GM19438 (cell line): ENCODE measurements at regions not wholly inside any gene's neighbourhood (a gene's known extent, or its start where the extent isn't known, plus 50 kb on each side); places are given as distances from the start of the nearest gene placed in this dataset.

Source experiments
- ATAC-seq: cut with Tn5 transposase; IDR thresholded peaks from one replicate; pipeline ENCODE4 v1.9.1; 2021; ENCODE audit warnings: low read depth; ENCODE audit not compliant: unreplicated experiment

DNA sequence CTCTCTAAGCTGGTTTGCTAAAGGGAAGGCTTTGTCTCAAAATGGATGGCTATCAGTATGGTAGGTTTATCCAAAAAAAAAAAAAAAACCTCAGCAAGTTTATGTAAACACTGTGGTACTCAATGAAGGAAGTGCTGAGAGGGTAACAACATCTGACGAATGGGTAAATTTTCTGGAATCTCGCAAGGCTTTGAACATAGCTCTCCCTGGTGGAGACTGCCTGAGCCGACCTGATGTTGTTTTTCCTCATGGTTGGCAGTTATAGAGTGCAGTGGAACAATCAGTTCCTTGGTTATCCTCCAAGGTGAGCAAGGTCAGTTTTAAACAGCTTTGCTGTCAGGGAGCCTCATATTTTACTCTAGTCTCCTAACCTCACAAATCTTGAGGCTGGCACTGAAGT is 94.6 kb downstream of the ZPLD1 start:
- no peak for ATAC-seq

GRCh38 chr3:102530415-102531181 is 95.8 kb downstream of the ZPLD1 start:
- ATAC-seq: no peak

GRCh38 chr3:102531686-102532085 is 96.9 kb downstream of the ZPLD1 start:
- ATAC-seq: no peak

GRCh38 chr3:102532901-102533300 is 98.1 kb downstream of the ZPLD1 start:
- no peak for ATAC-seq

DNA sequence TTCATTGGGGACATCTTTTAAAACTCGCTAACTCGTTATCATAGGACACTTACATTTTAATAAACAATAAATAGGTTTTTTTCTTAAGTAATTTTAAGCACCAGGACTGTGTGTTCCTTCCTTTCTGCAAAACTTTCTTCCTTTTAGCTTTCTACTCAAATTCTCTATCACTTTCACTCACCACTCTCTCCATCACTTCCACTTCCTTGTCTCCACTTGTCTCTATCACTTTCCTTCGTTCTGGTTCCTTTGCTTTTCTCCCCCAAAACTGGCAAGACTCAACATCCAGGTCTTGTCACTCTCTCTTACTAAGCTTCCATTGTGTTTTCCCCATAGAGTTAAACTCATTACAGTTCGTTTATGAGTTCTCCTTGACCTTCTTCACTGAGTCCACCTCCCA is 99.0 kb downstream of the ZPLD1 start:
- no peak for ATAC-seq

- no peak for ATAC-seq
Observed at GRCh38 chr3:102536456-102536855, 101.6 kb downstream of the ZPLD1 start.

DNA sequence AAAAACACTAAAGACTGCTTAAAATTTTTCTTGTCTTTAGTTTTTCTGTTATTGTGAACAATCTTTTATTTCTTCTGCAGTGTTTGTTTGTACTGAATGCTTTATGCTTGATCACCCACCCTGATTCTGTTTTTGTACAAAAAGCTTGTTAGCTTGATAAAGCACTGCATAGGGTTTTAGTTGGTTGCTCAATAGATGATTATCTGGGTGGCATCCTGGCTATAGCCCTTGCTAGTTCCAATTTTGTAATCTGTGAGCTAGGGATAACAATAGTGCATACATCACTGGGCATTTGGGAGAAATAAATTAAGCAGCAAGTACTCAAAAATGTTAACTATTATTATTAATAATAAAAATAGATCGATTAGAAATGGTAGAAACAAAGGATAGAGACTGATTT is 102.3 kb downstream of the ZPLD1 start:
- ATAC-seq: no peak

DNA sequence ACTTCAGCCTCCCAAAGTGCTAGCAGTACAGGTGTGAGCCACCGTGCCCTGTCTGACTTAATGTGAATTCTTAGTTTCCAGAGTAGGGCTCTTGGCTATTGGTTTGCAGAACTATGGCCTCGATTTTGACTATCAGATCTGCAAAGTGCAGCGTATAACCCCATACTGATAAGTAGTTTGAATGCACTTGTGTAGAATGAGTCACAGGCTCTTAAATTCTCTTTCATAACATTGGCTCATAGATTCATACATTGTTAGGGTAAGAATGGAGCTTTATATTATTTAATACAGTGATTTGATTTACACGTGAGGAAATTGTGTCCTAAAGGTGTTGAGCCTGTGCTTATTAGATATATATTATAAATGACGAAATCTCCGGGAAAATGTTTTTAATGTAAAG is 109.9 kb downstream of the ZPLD1 start:
- ATAC-seq: no peak

GRCh38 chr3:102545276-102545675 is 110.5 kb downstream of the ZPLD1 start:
- ATAC-seq: no peak

DNA sequence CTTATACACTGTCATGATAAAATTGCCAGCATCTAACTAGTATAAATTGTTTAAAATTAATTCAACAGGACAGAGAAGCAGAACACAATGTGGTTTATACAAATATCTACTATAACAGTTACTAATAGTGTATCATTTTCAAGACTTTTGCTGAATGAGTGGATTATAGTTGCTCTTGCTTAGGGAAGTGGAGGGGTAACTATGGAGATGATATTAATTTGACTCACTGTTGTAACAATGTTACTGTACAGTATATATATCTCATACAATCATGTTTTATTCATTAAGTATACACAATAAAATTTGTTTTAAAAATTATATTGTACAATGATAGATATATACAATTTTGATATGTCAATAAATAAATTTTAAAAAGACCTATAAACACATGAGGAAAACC is 119.1 kb downstream of the ZPLD1 start:
- ATAC-seq: no peak

GRCh38 chr3:102570511-102570910 is 135.7 kb downstream of the ZPLD1 start:
- ATAC-seq: no peak

DNA sequence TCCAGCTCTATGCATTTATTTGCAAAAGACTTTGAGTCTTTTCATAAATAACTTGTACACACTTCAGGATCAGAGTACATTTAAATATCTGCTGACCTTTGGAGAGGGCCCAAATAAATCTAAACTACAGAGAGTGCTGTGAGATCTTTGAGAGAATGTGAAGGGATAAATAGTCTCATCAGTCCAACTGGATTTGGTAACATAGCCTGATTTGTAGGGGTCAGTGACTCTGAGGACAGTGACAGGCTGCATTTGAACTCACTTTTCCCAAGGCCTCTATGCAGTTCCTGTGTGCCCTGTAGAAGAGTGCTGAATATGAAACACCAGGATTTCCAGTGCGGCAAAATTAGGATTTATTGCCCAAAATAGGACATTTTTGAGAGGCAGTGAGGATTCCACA is 136.2 kb downstream of the ZPLD1 start:
- ATAC-seq: no peak

- no peak for ATAC-seq
Observed at GRCh38 chr3:102571720-102572384, 137.0 kb downstream of the ZPLD1 start.

DNA sequence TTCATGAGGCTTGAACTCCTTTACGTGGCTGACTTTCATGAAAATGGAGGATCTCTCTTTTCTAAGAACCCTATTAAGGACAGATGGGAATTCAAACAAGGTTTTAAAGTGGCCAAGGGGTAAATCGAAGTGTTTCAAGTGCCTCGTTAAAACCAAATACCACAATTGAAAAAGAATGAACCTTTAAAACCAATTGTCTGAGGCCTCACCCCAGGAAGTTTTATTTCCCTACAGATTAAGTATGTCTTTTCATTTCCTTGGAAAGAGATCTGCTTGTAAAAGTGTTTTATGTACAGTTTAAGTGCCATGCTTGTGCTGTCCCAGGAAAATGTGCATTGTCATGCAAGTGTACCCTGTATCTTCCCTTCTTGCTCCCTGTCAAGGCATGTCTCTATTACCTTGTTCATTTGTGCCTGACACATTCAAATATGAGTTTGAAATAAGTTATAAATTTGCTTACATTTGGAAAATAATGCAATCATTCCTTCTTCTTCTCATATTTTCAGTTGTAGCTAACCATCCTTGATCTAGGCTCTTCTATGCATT is 138.7 kb downstream of the ZPLD1 start:
- ATAC-seq: no peak

DNA sequence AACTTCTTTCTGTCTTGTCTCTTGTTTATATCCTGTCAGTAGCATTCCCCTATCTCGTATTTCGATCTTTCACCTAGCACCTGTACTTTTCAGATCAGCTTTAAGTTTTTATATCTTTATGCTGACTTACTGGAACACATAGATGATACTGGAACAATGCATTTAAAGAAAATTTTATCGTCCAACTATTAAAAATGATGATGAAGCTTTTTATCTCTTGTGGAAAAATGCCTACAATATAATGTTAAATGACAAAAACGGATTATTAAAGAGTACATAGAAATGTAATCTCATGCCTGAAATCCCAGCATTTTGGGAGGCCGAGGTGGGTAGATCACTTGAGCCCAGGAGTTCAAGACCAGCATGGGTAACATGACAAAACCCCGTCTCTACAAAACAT is 139.5 kb downstream of the ZPLD1 start:
- ATAC-seq: no peak

DNA sequence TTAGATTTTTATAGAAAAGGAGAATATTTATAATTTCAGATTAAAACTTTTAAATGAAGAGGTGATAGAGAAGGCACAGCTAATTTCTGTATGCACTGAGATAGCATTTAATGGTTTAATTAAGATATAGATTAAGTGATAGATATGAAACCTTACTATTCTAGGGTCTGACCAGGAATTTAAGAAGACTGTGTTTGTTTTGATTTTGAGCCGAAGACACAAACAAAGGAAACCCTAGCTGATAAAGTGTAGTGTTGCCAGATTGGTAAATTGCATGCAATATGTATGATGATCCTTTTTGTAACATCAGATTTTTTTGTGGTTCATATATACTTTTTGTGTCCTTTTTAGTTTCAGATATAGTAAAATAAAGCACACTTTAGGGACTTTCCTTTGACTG is 141.8 kb downstream of the ZPLD1 start:
- no peak for ATAC-seq

DNA sequence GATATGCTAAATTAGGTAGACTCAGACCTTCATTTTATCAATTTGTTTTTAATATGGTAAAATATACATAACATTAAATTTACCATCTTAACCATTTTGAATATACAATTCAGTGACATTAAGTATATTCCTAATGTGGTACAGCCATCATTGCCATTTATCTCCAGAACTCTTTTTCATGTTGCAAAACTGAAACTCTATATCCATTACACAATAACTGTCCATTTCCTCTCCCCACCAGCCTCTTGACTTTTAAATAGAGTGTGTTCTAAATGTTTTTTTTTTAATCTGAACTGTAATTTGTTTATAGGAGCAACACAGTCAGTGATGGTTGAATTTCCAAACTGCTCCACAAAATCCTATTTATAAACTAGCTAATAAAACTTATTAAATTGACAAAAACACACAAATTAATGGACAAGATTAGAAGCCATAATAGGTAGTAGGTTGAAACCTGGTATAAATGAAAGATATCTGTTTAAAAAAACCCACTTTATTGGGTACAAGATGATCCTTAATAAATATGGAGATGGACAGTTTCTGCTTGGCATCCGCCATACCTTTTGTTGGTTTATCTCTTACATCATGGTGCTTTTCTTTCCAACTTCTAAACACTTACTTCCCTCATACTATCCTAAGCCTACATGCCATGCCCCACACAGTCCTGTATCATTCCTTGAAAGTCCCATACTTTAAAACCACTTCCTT is 142.4 kb downstream of the ZPLD1 start:
- no peak for ATAC-seq

DNA sequence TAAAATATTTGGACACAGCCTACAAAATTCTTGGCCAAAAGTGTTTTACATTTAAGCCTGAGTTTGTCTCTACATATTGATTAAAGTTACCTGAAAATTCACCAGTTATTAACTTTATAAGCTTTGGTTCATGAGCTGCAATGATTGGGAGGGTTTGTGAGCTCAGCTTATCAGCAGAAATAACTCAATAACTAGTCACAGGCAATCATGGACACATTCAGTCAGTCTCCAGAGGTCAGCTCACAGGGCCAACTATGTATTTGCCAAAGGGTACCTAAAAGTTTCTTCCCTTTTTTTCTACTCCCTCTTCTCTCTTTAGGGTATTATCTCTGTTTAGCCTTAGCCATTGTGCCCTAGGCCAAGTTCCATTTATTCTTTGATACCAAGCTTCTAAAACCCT is 145.9 kb downstream of the ZPLD1 start:
- no peak for ATAC-seq

DNA sequence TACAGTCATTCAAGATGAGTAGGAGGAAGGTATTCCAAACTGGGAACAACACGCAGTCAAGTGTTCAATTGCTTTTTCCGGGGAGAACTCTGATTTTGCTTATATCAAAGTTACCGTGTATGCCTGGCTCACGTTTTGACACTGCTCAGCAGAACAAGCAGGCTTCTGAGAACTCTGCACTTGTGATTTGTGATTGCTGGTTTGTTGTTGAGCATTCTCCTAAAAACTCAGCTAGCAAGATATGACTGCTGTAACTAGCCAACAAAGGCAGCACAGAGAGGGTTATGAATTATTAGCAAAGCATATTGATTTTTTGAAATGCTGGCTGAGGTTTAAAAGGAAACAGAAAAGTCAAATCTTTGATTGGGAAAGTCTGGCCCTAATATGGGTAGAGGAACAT is 151.7 kb downstream of the ZPLD1 start:
- no peak for ATAC-seq

- ATAC-seq: no peak
Observed at GRCh38 chr3:102593812-102594602, 159.2 kb downstream of the ZPLD1 start.

DNA sequence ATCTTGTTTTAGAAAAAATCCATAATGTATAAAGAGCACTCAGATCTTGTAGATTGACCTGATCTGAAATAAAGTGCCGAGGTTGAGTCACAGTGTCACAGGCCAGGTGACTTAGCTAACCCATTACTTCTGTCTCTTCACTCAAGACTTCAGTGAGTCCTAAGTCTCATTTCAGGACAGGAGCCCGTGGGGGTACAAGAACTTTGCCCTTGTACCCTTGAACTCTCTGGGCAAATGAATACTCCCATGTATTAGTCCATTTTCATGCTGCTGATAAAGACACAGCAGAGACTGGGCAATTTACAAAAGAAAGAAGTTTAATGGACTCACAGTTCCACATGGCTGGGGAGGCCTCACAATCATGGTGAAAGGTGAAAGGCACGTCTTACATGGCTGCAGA is 160.2 kb downstream of the ZPLD1 start:
- ATAC-seq: no peak
